CD14-positive monocyte (primary cell): ENCODE measurements at regions not wholly inside any gene's neighbourhood (a gene's known extent, or its start where the extent isn't known, plus 50 kb on each side); places are given as distances from the start of the nearest gene placed in this dataset.

Experiments used
- DNase-seq, 3 donors: peaks; one replicate each; pipeline ENCODE4 v3.0.0-alpha.2; 2011 to 2022
- H2AFZ ChIP-seq: 2 replicates; pipeline ENCODE4 v1.6.0; 2012; ENCODE audit warnings: mild to moderate bottlenecking, low read depth, low read length, inconsistent platforms; ENCODE audit not compliant: insufficient read depth, poor library complexity, severe bottlenecking
- H3K27ac ChIP-seq, 2 donors: 1 replicate in 1 of 2; 2 replicates in 1 of 2; pipeline ENCODE4 v1.5.1; 2012 to 2013; ENCODE audit warnings: low read length in 2 of 2, control low read depth in 1 of 2, inconsistent platforms in 1 of 2, low read depth in 1 of 2, mild to moderate bottlenecking in 1 of 2
- H3K27me3 ChIP-seq, 2 donors: one replicate each; pipeline versions ENCODE4 v1.6.0 to v1.6.1; 2011 to 2013; ENCODE audit warnings: low read length in 2 of 2; ENCODE audit not compliant: control insufficient read depth in 2 of 2, insufficient read depth in 2 of 2
- H3K36me3 ChIP-seq, 2 donors: replicated peaks in 1 of 2; 1 replicate in 1 of 2; 2 replicates in 1 of 2; pipeline versions ENCODE4 v1.5.1 to v1.6.1; 2012 to 2013; ENCODE audit warnings: low read length in 2 of 2, control low read depth in 1 of 2, inconsistent platforms in 1 of 2, mild to moderate bottlenecking in 1 of 2; ENCODE audit not compliant: insufficient read depth in 2 of 2, control insufficient read depth in 1 of 2
- H3K4me1 ChIP-seq, 2 donors: 1 replicate in 1 of 2; 2 replicates in 1 of 2; pipeline versions ENCODE4 v1.5.1 to v1.6.1; 2012 to 2013; ENCODE audit warnings: low read length in 2 of 2, control low read depth in 1 of 2, inconsistent platforms in 1 of 2, mild to moderate bottlenecking in 1 of 2, moderate library complexity in 1 of 2; ENCODE audit not compliant: insufficient read depth in 2 of 2, control insufficient read depth in 1 of 2
- H3K4me2 ChIP-seq: replicated peaks from 2 replicates; pipeline ENCODE3; 2012; ENCODE audit warnings: low read length, moderate library complexity, mild to moderate bottlenecking; ENCODE audit not compliant: poor library complexity, severe bottlenecking; ENCODE audit errors: extremely low read depth
- H3K4me3 ChIP-seq, 3 experiments: fragments of 200-600 bp in 1 of 3; sonication (generic) in 1 of 3; replicated peaks in 1 of 3; 1 replicate in 2 of 3; 2 replicates in 1 of 3; pipeline ENCODE4 v1.5.1; 2011 to 2013; ENCODE audit warnings: low read length in 3 of 3, mild to moderate bottlenecking in 3 of 3, control low read depth in 2 of 3, low read depth in 2 of 3, inconsistent platforms in 1 of 3, moderate library complexity in 1 of 3
- H3K79me2 ChIP-seq: 2 replicates; pipeline ENCODE4 v1.6.0; 2012; ENCODE audit warnings: mild to moderate bottlenecking, control low read depth, inconsistent platforms, low read length, moderate library complexity; ENCODE audit not compliant: insufficient read depth
- H3K9ac ChIP-seq: 2 replicates; pipeline ENCODE4 v1.6.0; 2017; ENCODE audit warnings: low read length, mild to moderate bottlenecking; ENCODE audit not compliant: insufficient read depth, poor library complexity, severe bottlenecking
- H3K9me3 ChIP-seq, 2 donors: replicated peaks in 1 of 2; 1 replicate in 1 of 2; 2 replicates in 1 of 2; pipeline versions ENCODE4 v1.5.1 to v1.6.1; 2012 to 2013; ENCODE audit warnings: low read length in 2 of 2, control low read depth in 1 of 2; ENCODE audit not compliant: control insufficient read depth in 1 of 2, insufficient read depth in 1 of 2
- H4K20me1 ChIP-seq: 2 replicates; pipeline ENCODE4 v1.6.0; 2012; ENCODE audit warnings: mild to moderate bottlenecking, low read length, control low read depth, moderate library complexity; ENCODE audit not compliant: insufficient read depth
- H3K27ac Mint-ChIP-seq, 7 donors: one replicate each; pipeline ENCODE4 v1.8.0; 2020; ENCODE audit warnings: mild to moderate bottlenecking in 7 of 7, mixed read lengths in 7 of 7, moderate library complexity in 6 of 7, inconsistent platforms in 2 of 7
- H3K27me3 Mint-ChIP-seq, 3 donors: one replicate each; pipeline ENCODE4 v1.8.0; 2021 to 2022; ENCODE audit warnings: low read depth in 3 of 3, mild to moderate bottlenecking in 3 of 3, mixed read lengths in 3 of 3, moderate library complexity in 3 of 3, inconsistent platforms in 1 of 3
- H3K36me3 Mint-ChIP-seq, 2 donors: one replicate each; pipeline ENCODE4 v1.8.0; 2020; ENCODE audit warnings: mixed read lengths in 2 of 2, inconsistent platforms in 1 of 2, mild to moderate bottlenecking in 1 of 2
- H3K4me1 Mint-ChIP-seq: one replicate; pipeline ENCODE4 v1.8.0; 2020; ENCODE audit warnings: mild to moderate bottlenecking, mixed read lengths
- H3K4me3 Mint-ChIP-seq, 2 donors: one replicate each; pipeline ENCODE4 v1.8.0; 2020; ENCODE audit warnings: mild to moderate bottlenecking in 2 of 2, mixed read lengths in 2 of 2, moderate library complexity in 1 of 2
- H3K9me3 Mint-ChIP-seq, 7 donors: one replicate each; pipeline ENCODE4 v1.8.0; 2020 to 2022; ENCODE audit warnings: mixed read lengths in 7 of 7, mild to moderate bottlenecking in 6 of 7, moderate library complexity in 6 of 7, inconsistent platforms in 2 of 7
- CTCF ChIP-seq: fragments of 200-600 bp; IDR thresholded peaks from one replicate; pipeline ENCODE4 v1.8.0; 2022; ENCODE audit warnings: antibody characterized with exemption, mild to moderate bottlenecking
- whole genome bisulfite sequencing: methylation state at CpG from one replicate; pipeline ENCODE4 v1.1.5; 2013; ENCODE audit warnings: missing lambda C conversion rate; ENCODE audit not compliant: insufficient coverage; 5-methylcytosine and 5-hydroxymethylcytosine counted together
- intact Hi-C, 2 donors: fragments of 100-400 bp; cut with micrococcal nuclease; formaldehyde crosslinking; loops; one replicate each; pipeline versions ENCODE4 v1.15.0 to v1.15.1; 2023

- no peaks in the 10 kb centered on the region for H3K36me3 ChIP-seq
- 82% methylated on average over 2 of the region's 6 CpGs for WGBS
- peaks cover 6% of the 10 kb centered on the region for H3K4me1 Mint-ChIP-seq
- DNase-seq = no peak
- H2AFZ ChIP-seq = no peak overlapping the region
- H3K9me3 ChIP-seq = no peaks in the 10 kb centered on the region
- no peaks in the 10 kb centered on the region for H4K20me1 ChIP-seq
- no peak overlapping the region for H3K27ac ChIP-seq
- no peak overlapping the region for H3K4me3 ChIP-seq
- H3K9ac ChIP-seq = no peak overlapping the region
- intact Hi-C loops = no loop called here
- peaks cover 4 to 6% (median 6%) of the 10 kb centered on the region in 3 donors for H3K27me3 Mint-ChIP-seq
- TF ChIP-seq CTCF = no peak
- no peak overlapping the region for H3K4me2 ChIP-seq
- H3K27ac Mint-ChIP-seq = no peak overlapping the region
- H3K79me2 ChIP-seq = no peaks in the 10 kb centered on the region
- no peaks in the 10 kb centered on the region for H3K4me1 ChIP-seq
- no peak overlapping the region for H3K4me3 Mint-ChIP-seq
- H3K36me3 Mint-ChIP-seq = no peaks in the 10 kb centered on the region
- no peaks in the 10 kb centered on the region for H3K27me3 ChIP-seq
- peaks cover 0 to 3% (median 0%) of the 10 kb centered on the region in 7 donors for H3K9me3 Mint-ChIP-seq
Measured at GRCh38 chr9:3773362-3774060, 247.7 kb upstream of the RFX3 start.

- H3K4me3 ChIP-seq = no peak overlapping the region
- no peak overlapping the region for H3K9ac ChIP-seq
- no peaks in the 10 kb centered on the region for H3K4me1 ChIP-seq
- H3K36me3 ChIP-seq = no peaks in the 10 kb centered on the region
- no peaks in the 10 kb centered on the region for H3K79me2 ChIP-seq
- no peak overlapping the region for H3K27ac ChIP-seq
- intact Hi-C loops = no loop called here
- no peak overlapping the region for H2AFZ ChIP-seq
- TF ChIP-seq CTCF = no peak
- no peak overlapping the region for H3K4me2 ChIP-seq
- Mint-ChIP-seq H3K27ac (no peak overlapping the region), H3K27me3 (peaks cover 2 to 6% (median 4%) of the 10 kb centered on the region in 3 donors), H3K4me1 (peaks cover 4% of the 10 kb centered on the region), H3K4me3 (no peak overlapping the region), H3K9me3 (peaks cover 0 to 3% (median 0%) of the 10 kb centered on the region in 7 donors), H3K36me3 (no peaks in the 10 kb centered on the region)
- no peaks in the 10 kb centered on the region for H3K9me3 ChIP-seq
- 83% methylated on average over 1 of the region's 4 CpGs for WGBS
- H3K27me3 ChIP-seq = no peaks in the 10 kb centered on the region
- DNase-seq = no peak
- no peaks in the 10 kb centered on the region for H4K20me1 ChIP-seq
Measured at GRCh38 chr9:3769646-3770045, 243.8 kb upstream of the RFX3 start.
